ENCODE measurements at regions not wholly inside any gene's neighbourhood (a gene's known extent, or its start where the extent isn't known, plus 50 kb on each side); places are given as distances from the start of the nearest gene placed in this dataset.

DNA sequence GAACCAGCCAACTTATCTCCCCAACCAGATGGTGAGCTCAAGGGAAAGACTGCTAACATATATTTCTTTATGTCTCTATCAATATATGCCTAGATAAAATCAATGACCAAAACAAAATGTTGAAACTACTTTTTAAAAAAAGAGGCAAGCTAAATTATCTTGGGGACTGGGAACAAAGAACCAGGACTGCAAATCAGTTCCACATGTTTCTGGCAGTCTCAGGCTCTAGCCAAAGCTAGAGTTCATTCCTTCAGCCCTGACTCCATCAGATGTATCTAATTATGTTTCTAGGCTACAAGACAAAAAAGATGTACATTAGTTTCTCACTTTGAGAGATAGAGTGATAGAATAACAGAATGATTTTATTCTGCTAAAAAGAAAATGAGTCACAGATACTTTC, 1290.3 kb upstream of the SORCS1 start:
- no peak for DNase-seq

DNA sequence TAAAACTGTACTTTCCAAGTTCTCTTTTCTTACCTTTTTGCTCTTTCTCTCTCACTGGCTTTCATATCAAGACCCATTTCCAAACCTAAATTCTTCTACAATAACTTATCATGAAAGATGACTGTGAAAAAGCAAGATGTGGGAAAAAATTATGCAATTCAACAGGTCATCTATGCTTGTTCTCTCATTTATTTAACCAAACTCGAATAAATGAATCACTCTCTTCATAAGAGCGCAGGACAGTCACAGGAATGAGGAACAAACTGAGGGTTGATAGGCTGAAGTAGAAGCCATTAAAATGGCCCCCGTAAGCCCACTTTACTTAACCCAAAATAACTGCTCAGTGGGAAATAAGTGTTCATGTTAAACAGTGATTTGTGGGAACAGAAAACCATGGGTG, 1289.7 kb upstream of the SORCS1 start:
- no peak for DNase-seq

GRCh38 chr10:108453166-108453565, 1288.7 kb upstream of the SORCS1 start:
- no peak for DNase-seq

GRCh38 chr10:108452533-108452932, 1288.0 kb upstream of the SORCS1 start:
- no peak for DNase-seq

DNA sequence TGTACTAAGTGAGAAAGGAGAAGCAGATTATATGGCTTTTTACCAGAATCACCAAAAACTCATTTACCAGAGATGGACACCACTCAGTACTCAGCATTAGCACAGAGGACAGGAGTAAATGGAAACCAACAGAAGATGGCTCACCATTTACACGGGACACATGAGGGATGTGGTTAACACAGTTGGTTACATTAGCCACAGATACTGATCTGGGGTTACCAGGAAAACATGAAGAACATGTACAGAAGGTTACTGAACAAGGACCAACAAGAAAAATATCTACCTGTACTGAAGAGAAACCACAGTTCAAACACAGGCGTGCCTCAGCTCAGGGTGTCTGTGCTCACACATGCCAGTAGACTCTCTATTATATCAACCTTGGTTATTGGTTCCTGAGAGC, 1285.8 kb upstream of the SORCS1 start:
- no peak for DNase-seq

DNA sequence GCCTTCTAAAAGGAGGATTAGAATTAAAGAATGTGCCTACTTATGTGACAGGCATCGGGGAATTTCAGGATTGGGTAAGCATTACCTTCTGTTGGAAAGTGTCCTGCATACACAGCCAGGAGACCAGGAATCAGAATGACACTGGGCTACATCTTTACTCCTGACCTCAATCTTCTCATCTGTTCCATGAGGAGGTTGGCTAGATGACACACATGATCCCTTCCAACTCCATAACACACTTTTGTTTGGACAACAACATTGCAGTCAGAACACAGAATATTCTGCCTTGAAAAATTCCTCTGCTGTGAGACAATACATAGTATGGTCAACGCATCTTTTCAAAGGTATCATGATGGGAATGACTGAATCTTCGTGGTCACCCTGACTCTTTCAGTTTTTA, 1281.2 kb upstream of the SORCS1 start:
- no peak for DNase-seq

GRCh38 chr10:108443636-108444035, 1279.1 kb upstream of the SORCS1 start:
- DNase-seq, result no peak

DNA sequence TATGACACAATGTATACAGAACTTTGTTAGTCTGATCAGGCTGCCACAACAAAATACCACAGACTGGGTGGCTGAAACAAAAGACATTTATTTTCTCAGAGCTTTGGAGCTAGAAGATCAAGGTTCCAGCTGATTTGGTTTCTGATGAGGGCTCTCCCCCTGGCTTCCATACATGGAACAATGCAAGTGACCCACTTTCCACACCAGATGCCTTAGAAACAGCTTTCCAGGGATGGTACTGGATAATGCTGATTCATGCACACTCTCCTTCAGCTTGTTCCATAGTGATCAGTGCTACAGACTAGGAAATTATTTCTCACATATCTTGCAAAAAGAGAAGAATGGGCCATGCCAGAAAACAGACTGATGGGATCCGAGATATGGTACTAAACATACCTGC, 1274.9 kb upstream of the SORCS1 start:
- DNase-seq, result no peak

GRCh38 chr10:108436096-108436495, 1271.6 kb upstream of the SORCS1 start:
- no peak for DNase-seq

GRCh38 chr10:108434559-108435252, 1270.2 kb upstream of the SORCS1 start:
- DNase-seq, result no peak

DNA sequence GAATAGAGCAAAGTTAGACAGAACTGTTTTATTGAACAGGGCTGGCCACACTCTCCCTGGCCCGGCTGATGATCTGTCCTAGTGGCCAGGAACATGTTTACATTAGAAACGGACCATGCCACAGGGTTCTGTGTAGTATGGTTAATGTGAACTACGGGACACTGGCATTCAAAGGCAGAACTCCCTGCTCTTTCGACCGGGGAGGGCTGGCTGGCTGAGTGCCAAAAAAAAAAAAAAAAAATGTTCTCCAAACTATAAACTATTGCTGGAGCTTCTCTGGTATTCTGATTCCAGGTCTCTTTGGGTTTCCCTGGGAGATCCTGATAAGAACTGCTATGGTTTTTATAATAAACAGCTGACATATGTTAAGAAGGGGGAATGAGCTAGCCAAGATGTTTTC, 1262.6 kb upstream of the SORCS1 start:
- DNase-seq, result no peak

DNA sequence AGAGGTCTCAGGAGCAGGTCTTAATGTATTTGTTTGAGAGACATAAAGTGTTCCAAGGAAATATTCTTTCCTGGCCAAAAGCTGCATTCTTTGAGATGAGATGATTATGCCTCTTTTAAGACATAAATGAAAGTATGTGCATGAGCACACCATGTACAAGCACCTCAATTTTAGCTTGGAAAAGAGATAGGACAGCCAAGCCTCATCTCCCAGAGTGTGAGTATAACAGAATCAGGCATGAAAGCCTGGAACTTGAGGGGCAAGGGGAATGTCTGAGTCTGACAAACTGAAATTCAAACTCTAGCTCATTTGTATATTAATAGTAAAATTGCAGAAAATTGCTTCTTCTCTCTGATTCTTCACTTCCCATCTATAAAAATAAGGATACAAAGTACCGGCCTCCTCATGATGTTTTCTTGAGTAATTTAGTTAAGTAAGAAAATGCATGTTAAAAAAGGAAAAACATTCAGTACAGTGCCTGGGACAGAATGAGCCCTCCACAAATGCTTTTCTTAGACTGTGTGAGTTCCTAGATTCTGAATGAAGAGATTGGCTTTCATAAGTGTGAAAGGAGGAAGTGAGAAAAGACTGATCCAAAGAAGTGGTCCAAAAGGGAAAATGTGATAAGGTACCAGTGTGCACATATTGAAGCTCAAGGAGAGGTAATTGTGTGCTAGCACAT, 1260.9 kb upstream of the SORCS1 start:
- DNase-seq, result no peak

- no peak for DNase-seq
Measured at GRCh38 chr10:108424656-108425055, 1260.2 kb upstream of the SORCS1 start.

DNA sequence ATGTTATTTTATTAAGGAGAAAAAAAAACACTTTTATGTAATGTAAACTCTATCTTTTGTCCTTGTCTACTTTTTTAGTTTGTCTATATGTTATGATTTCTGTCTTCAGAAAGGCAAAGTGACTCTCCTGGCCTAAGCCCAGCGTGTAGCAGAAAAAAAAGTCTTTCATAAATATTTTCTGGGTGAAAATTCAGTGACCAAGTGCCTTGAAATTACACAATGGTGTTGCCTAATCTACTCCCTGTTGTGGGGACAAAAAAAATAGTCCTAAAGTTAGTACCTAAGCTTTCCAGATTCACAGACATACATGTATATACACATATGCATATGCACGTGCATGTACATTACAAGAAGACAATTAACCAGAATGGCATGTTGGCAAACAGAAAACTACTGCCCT, 1257.8 kb upstream of the SORCS1 start:
- DNase-seq, result no peak

- no peak for DNase-seq
Measured at GRCh38 chr10:108421266-108421665, 1256.8 kb upstream of the SORCS1 start.

- no peak for DNase-seq
Measured at GRCh38 chr10:108413954-108414353, 1249.4 kb upstream of the SORCS1 start.

- no peak for DNase-seq
Measured at GRCh38 chr10:108412323-108412722, 1247.8 kb upstream of the SORCS1 start.

DNA sequence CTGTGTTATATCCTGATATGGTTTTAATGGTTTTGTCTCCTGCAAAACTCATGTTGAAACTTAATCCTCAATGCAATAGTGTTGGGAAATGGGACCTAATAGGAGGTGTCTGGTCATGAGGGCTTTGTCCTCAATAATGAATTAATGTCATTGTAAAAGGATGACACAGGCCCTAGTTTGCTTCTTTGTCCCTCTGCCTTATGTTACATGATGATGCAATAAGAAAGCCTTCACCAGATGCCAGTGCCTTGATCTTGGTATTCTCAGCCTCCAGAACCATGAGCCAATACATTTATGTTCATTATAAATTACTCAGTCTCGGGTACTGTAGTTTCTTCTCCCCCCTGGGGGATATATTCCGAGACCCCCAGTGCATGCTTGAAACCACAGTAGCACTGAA, 1247.4 kb upstream of the SORCS1 start:
- DNase-seq, result no peak

DNA sequence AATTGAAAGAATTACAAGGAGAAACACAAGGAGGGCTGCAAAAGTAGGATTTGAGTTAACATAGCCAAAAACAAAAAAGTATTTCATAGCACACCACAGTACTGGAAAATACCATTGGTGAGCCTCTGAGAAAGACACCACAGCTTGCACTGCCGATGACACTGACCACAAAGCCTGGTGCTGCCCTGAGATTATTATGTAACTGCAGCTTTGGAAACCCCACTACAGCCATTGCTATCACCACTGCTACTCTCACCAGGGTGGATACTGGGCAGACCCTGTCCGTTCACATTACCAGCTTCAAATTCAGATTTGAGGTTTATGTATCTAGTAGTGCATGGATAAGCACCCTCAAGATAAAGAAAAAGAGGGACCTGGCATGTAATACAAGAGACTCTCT, 1246.7 kb upstream of the SORCS1 start:
- no peak for DNase-seq

DNA sequence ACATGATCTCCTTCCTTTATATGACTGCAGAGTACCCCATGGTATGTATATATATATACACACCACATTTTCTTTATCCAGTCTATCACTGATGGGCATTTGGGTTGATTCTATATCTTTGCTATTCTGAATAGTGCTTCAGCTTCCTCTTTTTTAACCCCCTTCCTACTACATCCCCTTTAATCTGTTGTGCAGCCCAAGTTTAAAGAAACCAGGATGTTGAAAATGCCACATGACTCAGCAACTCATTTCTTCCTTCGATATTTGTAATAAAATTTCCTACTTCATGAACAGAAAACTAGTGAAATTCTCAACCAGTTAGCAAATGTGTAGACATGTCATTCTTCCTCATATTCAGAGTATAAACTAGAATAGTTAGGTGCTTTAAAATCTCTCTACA, 1245.7 kb upstream of the SORCS1 start:
- DNase-seq, result no peak

GRCh38 chr10:108409306-108409705, 1244.8 kb upstream of the SORCS1 start:
- DNase-seq, result no peak

GRCh38 chr10:108404155-108404554, 1239.6 kb upstream of the SORCS1 start:
- DNase-seq, result no peak

- DNase-seq, result no peak
Measured at GRCh38 chr10:108399465-108399864, 1235.0 kb upstream of the SORCS1 start.

GRCh38 chr10:108393089-108393488, 1228.6 kb upstream of the SORCS1 start:
- no peak for DNase-seq

- no peak for DNase-seq
Measured at GRCh38 chr10:108392286-108392685, 1227.8 kb upstream of the SORCS1 start.

All from stimulated activated CD8-positive, alpha-beta memory T cell treated with anti-CD3 and anti-CD28 coated beads, Interleukin-4, amount 100 ng/mL, for 48 hours (primary cell).